KMS-11 (cell line): ENCODE measurements at regions not wholly inside any gene's neighbourhood (a gene's known extent, or its start where the extent isn't known, plus 50 kb on each side); places are given as distances from the start of the nearest gene placed in this dataset.

ENCODE experiments used
- H2AFZ ChIP-seq: fragments of 200-600 bp; sonication (generic); 2 replicates; pipeline ENCODE4 v1.6.1; 2016; ENCODE audit warnings: antibody characterized with exemption, mixed run types, low read depth
- H3K27ac ChIP-seq: fragments of 200-600 bp; sonication (generic); 2 replicates; pipeline ENCODE4 v1.6.1; 2016; ENCODE audit warnings: mild to moderate bottlenecking, mixed run types
- H3K27me3 ChIP-seq: fragments of 200-600 bp; sonication (generic); 2 replicates; pipeline ENCODE4 v1.6.1; 2017; ENCODE audit warnings: mild to moderate bottlenecking, low read depth, mixed run types, moderate library complexity; ENCODE audit not compliant: insufficient read depth
- H3K36me3 ChIP-seq: fragments of 200-600 bp; sonication (generic); 2 replicates; pipeline ENCODE4 v1.6.1; 2017; ENCODE audit warnings: mild to moderate bottlenecking, mixed run types; ENCODE audit not compliant: insufficient read depth
- H3K4me1 ChIP-seq: fragments of 200-600 bp; sonication (generic); 2 replicates; pipeline ENCODE4 v1.6.1; 2016; ENCODE audit warnings: mild to moderate bottlenecking, low read depth, mixed run types; ENCODE audit not compliant: poor library complexity, severe bottlenecking
- H3K4me2 ChIP-seq: fragments of 200-600 bp; sonication (generic); 2 replicates; pipeline ENCODE4 v1.7.0; 2016; ENCODE audit warnings: mild to moderate bottlenecking, mixed run types
- H3K4me3 ChIP-seq: fragments of 200-600 bp; sonication (generic); IDR thresholded peaks from 2 replicates; pipeline ENCODE4 v1.6.1; 2017; ENCODE audit warnings: low read depth, low read length, mixed read lengths; ENCODE audit not compliant: insufficient read depth
- H3K79me2 ChIP-seq: fragments of 200-600 bp; sonication (generic); 2 replicates; pipeline ENCODE4 v1.6.1; 2016; ENCODE audit warnings: low read depth, mixed run types; ENCODE audit not compliant: insufficient read depth
- H3K9ac ChIP-seq: fragments of 200-600 bp; sonication (generic); 2 replicates; pipeline ENCODE4 v1.6.1; 2016; ENCODE audit warnings: mild to moderate bottlenecking, mixed run types
- H4K20me1 ChIP-seq: fragments of 200-600 bp; sonication (generic); 2 replicates; pipeline ENCODE4 v1.6.1; 2016; ENCODE audit warnings: mild to moderate bottlenecking, mixed run types; ENCODE audit not compliant: insufficient read depth
- TF ChIP-seq, protein P1 (sequence below): fragments of 200-600 bp; sonication (generic); conservative IDR thresholded peaks from 2 replicates; pipeline ENCODE4 v1.6.1; 2017; ENCODE audit warnings: low read depth, mild to moderate bottlenecking, antibody characterized with exemption, low read length, moderate library complexity, mixed read lengths

DNA sequence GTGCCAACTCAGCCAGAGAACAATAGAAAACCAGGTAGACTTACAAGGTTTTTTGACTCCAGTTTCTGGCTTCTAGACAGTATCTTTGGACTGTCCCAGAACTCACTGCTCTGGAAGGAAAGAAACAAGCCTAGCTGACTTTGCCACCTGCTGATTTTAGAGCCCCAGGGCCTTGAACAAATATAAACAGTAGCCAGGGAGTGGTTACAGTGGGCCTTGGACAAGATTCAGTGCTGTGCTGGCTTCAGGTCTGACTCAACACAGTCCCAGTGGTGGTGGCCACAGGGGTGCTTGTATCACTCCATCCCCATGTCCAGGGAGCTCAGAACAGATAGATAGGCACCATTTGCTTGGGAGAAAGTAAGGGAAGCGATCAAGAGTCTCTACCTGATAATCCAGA is 694.1 kb upstream of the ADGRL3 start:
- TF ChIP-seq, protein P1, sequence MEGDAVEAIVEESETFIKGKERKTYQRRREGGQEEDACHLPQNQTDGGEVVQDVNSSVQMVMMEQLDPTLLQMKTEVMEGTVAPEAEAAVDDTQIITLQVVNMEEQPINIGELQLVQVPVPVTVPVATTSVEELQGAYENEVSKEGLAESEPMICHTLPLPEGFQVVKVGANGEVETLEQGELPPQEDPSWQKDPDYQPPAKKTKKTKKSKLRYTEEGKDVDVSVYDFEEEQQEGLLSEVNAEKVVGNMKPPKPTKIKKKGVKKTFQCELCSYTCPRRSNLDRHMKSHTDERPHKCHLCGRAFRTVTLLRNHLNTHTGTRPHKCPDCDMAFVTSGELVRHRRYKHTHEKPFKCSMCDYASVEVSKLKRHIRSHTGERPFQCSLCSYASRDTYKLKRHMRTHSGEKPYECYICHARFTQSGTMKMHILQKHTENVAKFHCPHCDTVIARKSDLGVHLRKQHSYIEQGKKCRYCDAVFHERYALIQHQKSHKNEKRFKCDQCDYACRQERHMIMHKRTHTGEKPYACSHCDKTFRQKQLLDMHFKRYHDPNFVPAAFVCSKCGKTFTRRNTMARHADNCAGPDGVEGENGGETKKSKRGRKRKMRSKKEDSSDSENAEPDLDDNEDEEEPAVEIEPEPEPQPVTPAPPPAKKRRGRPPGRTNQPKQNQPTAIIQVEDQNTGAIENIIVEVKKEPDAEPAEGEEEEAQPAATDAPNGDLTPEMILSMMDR = no peak
- Histone ChIP-seq H3K27me3 (no peaks in the 10 kb centered on the region), H3K79me2 (no peaks in the 10 kb centered on the region), H3K4me1 (no peaks in the 10 kb centered on the region), H3K4me3 (no peak overlapping the region), H3K36me3 (no peaks in the 10 kb centered on the region), H3K4me2 (no peak overlapping the region), H4K20me1 (no peaks in the 10 kb centered on the region), H3K9ac (no peak overlapping the region), H2AFZ (no peak overlapping the region), H3K27ac (no peak overlapping the region)

DNA sequence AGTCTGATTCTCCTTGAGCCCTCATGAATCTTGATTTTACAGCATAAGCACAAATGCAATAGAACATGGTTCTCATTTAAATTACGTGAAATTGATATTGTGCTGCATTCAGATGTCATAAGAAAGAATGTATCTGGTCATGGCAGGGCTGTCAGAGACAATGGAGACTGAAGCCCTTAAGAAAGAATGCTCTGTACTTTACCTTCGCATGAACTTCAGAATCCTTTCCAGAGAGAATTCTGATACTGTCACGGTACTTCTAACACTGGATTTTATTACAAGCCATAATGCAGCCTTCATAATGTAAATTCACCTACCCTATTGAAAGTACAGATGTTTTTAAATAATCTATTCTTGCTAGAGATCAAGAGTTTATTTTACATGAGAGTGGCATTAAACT is 677.9 kb upstream of the ADGRL3 start:
- H3K27ac ChIP-seq = no peak overlapping the region
- H3K9ac ChIP-seq = no peak overlapping the region
- no peaks in the 10 kb centered on the region for H3K36me3 ChIP-seq
- H3K4me2 ChIP-seq = no peak overlapping the region
- no peaks in the 10 kb centered on the region for H4K20me1 ChIP-seq
- H2AFZ ChIP-seq = no peak overlapping the region
- H3K4me1 ChIP-seq = no peaks in the 10 kb centered on the region
- no peaks in the 10 kb centered on the region for H3K27me3 ChIP-seq
- no peak overlapping the region for H3K4me3 ChIP-seq
- H3K79me2 ChIP-seq = no peaks in the 10 kb centered on the region
- TF ChIP-seq, protein P1 = no peak

DNA sequence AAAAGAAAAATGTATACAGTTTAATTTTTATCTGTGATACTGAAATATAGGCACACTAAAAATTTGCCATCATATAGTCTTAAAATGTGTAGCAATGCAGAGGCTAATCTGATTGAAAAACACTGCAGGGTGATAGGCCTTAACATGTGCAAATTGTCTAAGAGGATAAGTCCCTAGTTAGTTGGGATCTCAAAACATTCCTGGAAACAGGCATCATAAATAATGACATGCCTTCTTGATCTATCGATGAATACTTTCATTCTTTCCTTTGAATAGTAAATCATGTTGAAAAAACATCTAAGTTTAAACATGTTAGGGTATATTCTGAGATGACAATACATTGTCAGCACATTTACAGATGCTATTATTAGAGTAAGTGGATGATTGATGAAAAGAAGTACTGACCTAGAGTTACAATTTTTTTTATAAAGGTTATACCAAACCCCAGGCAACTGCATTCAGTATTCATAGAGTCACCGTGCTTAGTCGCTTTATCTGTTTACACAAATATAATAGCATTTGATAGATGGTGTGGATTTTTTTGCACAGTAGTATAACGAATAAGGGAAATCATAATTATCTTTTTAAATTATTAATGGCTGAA is 668.2 kb upstream of the ADGRL3 start:
- TF ChIP-seq, protein P1 = no peak
- Histone ChIP-seq H4K20me1 (no peaks in the 10 kb centered on the region), H3K4me2 (no peak overlapping the region), H3K4me3 (no peak overlapping the region), H3K9ac (no peak overlapping the region), H2AFZ (no peak overlapping the region), H3K79me2 (no peaks in the 10 kb centered on the region), H3K36me3 (no peaks in the 10 kb centered on the region), H3K4me1 (no peaks in the 10 kb centered on the region), H3K27me3 (no peaks in the 10 kb centered on the region), H3K27ac (no peak overlapping the region)

DNA sequence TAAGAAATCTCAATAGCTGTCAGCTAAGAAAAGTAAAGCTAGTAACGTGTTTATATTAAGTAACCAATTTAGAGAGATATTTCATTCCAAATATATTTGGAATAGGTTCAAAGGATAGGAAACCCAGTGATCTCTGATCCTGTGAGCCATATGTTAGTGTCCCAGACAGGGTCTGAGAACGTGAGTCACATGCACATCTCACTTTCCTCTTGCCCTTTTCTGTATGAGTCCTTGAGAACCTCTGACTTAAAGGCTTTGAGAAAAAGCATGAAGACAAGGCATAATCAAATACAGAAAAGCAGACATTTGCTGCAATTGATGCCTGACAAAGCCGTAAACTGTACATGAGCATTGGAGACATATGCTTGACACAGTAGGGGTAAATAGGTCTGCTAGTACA is 655.1 kb upstream of the ADGRL3 start:
- Histone ChIP-seq H2AFZ (no peak overlapping the region; the same call in 1 of the 2 replicates), H3K4me3 (no peak overlapping the region)

More for the DNA sequence above, 655.1 kb upstream of the ADGRL3 start:
- Histone ChIP-seq H3K27ac (no peak overlapping the region), H3K4me1 (no peaks in the 10 kb centered on the region), H4K20me1 (no peaks in the 10 kb centered on the region), H3K27me3 (no peaks in the 10 kb centered on the region), H3K79me2 (no peaks in the 10 kb centered on the region), H3K4me2 (no peak overlapping the region), H3K9ac (no peak overlapping the region), H3K36me3 (no peaks in the 10 kb centered on the region)
- TF ChIP-seq, protein P1 = no peak
